ENCODE measurements at regions not wholly inside any gene's neighbourhood (a gene's known extent, or its start where the extent isn't known, plus 50 kb on each side); places are given as distances from the start of the nearest gene placed in this dataset.

DNA sequence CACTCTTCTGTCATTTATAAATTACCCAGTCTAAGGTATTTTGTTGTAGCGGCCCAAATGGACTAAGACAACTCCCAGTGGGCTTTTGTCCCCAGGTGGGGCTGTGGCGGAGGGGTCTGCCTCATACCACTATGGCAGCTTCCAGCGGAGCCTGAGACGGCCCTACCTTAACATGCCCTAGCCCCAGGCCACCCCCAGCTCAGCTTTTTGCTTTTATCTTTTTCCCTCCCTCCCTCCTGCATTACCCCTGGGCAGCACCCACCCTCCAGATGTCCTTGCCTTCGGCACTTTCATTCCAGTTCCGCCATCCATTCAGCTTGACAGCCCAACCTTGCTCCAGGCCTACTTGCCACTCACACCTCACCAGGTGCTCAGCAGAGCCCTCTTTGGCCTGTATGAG is 307.3 kb downstream of the PTPRU start:
- DNase-seq (ENCODE audit: low read depth): no peak
- no peak overlapping the region for H3K4me3 ChIP-seq (ENCODE audit: control insufficient read depth, low read depth, low read length)

GRCh38 chr1:29542548-29542947 is 306.2 kb downstream of the PTPRU start:
- no peak for DNase-seq (ENCODE audit: low read depth)
- no peak overlapping the region for H3K4me3 ChIP-seq (ENCODE audit: control insufficient read depth, low read depth, low read length)
- no peak for TF ChIP-seq CTCF (IDR thresholded peaks at IDR 0.05; ENCODE audit: control insufficient read depth, insufficient read depth, low read depth, low read length, missing control alignments)

More for the DNA sequence above, 307.3 kb downstream of the PTPRU start:
- no peak for TF ChIP-seq CTCF (IDR thresholded peaks at IDR 0.05; ENCODE audit: control insufficient read depth, insufficient read depth, low read depth, low read length, missing control alignments)

- no peak overlapping the region for H3K4me3 ChIP-seq (ENCODE audit: control insufficient read depth, low read depth, low read length)
- TF ChIP-seq CTCF (IDR thresholded peaks at IDR 0.05; ENCODE audit: control insufficient read depth, insufficient read depth, low read depth, low read length, missing control alignments): no peak
- DNase-seq (ENCODE audit: low read depth): no peak
Measured at GRCh38 chr1:29541631-29542030, 305.3 kb downstream of the PTPRU start.

- no peak for TF ChIP-seq CTCF (IDR thresholded peaks at IDR 0.05; ENCODE audit: control insufficient read depth, insufficient read depth, low read depth, low read length, missing control alignments)
- DNase-seq (ENCODE audit: low read depth): no peak
- no peak overlapping the region for H3K4me3 ChIP-seq (ENCODE audit: control insufficient read depth, low read depth, low read length)
Measured at GRCh38 chr1:29540801-29541357, 304.6 kb downstream of the PTPRU start.

DNA sequence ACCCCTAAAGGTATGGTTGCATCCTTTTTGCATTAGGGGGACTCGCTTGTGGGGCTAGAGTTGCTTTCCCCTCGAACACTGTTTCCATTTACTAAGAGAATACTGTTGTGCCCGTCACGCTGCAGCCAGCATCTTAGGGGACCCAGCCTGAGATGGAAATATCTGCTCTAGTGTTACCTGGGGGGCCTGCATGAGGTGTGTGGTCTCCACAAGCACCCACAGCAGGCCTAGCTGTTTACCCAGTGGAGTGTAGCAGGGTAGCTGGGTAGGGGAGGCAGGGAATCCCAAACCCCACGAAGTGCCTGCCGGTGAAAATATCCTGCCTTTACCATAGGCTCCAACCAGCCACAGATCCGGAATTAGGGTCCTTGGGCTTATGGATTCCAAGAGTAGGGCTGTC is 303.6 kb downstream of the PTPRU start:
- no peak for TF ChIP-seq CTCF (IDR thresholded peaks at IDR 0.05; ENCODE audit: control insufficient read depth, insufficient read depth, low read depth, low read length, missing control alignments)
- no peak for DNase-seq (ENCODE audit: low read depth)
- no peak overlapping the region for H3K4me3 ChIP-seq (ENCODE audit: control insufficient read depth, low read depth, low read length)

DNA sequence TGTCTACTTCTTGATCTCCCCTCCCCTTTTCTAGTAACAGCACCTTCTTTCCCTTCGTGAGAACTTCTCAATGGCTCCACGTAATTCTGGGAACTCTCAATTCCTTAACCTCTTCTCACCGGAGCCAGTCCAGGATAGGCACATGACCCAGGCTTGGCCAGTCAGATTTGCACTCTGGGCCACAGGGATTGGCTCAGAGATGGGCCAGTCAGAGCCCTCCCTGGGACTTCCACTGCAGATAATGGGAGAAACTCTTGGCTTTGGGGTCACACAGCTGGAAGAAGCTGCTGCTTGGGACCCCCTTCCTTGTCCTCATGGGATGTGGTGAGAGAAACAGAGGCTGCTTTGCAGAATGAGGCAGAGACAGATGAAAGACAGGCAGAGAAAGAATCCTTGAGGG is 302.3 kb downstream of the PTPRU start:
- TF ChIP-seq CTCF (IDR thresholded peaks at IDR 0.05; ENCODE audit: control insufficient read depth, insufficient read depth, low read depth, low read length, missing control alignments): no peak
- no peak overlapping the region for H3K4me3 ChIP-seq (ENCODE audit: control insufficient read depth, low read depth, low read length)
- no peak for DNase-seq (ENCODE audit: low read depth)

GRCh38 chr1:29532751-29533150 is 296.4 kb downstream of the PTPRU start:
- no peak overlapping the region for H3K4me3 ChIP-seq (ENCODE audit: control insufficient read depth, low read depth, low read length)
- DNase-seq (ENCODE audit: low read depth): no peak
- no peak for TF ChIP-seq CTCF (IDR thresholded peaks at IDR 0.05; ENCODE audit: control insufficient read depth, insufficient read depth, low read depth, low read length, missing control alignments)

All from AG09309 (cell line).